MCF 10A (cell line): ENCODE measurements at regions not wholly inside any gene's neighbourhood (a gene's known extent, or its start where the extent isn't known, plus 50 kb on each side); places are given as distances from the start of the nearest gene placed in this dataset.

Experiments used
- BruUV-seq: library from RNA; stranded (reverse); fragments of 400-500 nt; replicated peaks from 2 replicates; lab custom pipeline; 2021; lab: Mats Ljungman, UMichigan
- CTCF ChIA-PET: fragments of 300-600 bp; sonication (Branson Sonifier 250); formaldehyde crosslinking; extraction: SDS; loops from one replicate; lab custom pipeline; 2021; ENCODE audit warnings: antibody characterized with exemption, inconsistent platforms; lab: Yijun Ruan, JAX
- POLR2A ChIA-PET: fragments of 300-600, 350-650 bp; sonication (Branson Sonifier 250); formaldehyde crosslinking; extraction: SDS; loops from one replicate; lab custom pipeline; 2020; ENCODE audit warnings: antibody characterized with exemption, inconsistent platforms; lab: Yijun Ruan, JAX
- DNase-seq: peaks from one replicate; pipeline ENCODE4 v3.0.0-alpha.2; 2018; ENCODE audit not compliant: unreplicated experiment
- H3K27ac Mint-ChIP-seq: one replicate; pipeline ENCODE4 v1.8.0; 2022; ENCODE audit warnings: mild to moderate bottlenecking, low read depth, mixed read lengths; ENCODE audit not compliant: unreplicated experiment
- H3K27me3 Mint-ChIP-seq: one replicate; pipeline ENCODE4 v1.8.0; 2022; ENCODE audit warnings: mixed read lengths; ENCODE audit not compliant: insufficient read depth, unreplicated experiment
- H3K36me3 Mint-ChIP-seq: one replicate; pipeline ENCODE4 v1.8.0; 2022; ENCODE audit warnings: mild to moderate bottlenecking, moderate library complexity, mixed read lengths; ENCODE audit not compliant: insufficient read depth, unreplicated experiment
- H3K4me1 Mint-ChIP-seq: one replicate; pipeline ENCODE4 v1.8.0; 2022; ENCODE audit warnings: mixed read lengths; ENCODE audit not compliant: insufficient read depth, unreplicated experiment
- H3K4me3 Mint-ChIP-seq: one replicate; pipeline ENCODE4 v1.8.0; 2022; ENCODE audit warnings: mild to moderate bottlenecking, moderate library complexity, mixed read lengths; ENCODE audit not compliant: unreplicated experiment
- H3K9me3 Mint-ChIP-seq: one replicate; pipeline ENCODE4 v1.8.0; 2022; ENCODE audit warnings: mixed read lengths; ENCODE audit not compliant: unreplicated experiment
- intact Hi-C: fragments of 100-400 bp; cut with micrococcal nuclease; formaldehyde crosslinking; loops from 2 replicates; pipeline ENCODE4 v1.14.1; 2022
- TF ChIP-seq, protein P1 (sequence below): fragments of 200-600 bp; IDR thresholded peaks from one replicate; pipeline ENCODE4 v1.8.0; 2022; ENCODE audit warnings: antibody characterized with exemption, mild to moderate bottlenecking; ENCODE audit not compliant: unreplicated experiment

DNA sequence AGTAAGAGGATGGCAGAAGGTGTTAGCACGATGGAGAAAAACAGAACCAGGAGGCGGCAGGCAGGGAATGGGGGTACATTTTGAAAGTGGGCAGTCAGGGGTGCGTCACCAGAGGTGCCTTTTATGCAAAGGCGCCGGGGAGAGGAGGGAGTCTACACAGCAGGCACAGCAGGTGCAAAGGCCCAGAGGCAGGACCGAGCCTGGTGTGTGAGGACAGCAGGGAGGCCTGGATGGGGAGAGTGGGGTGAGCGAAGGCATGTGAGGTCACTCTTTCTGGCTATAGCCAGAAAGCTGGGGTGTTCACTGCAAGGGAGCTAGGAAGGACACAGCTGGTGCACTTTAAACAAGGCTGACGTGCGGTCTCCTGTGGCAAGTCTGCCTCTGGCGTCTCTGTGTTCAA, 65.0 kb downstream of the NCOR2 start:
- ChIA-PET CTCF (interaction anchor here (0.6 to 2.7 kb wide), 3 partner anchors 101 to 269 kb away, joined by 3 to 7 read pairs (median 6); no protein-coding TSS in a partner anchor), POLR2A (interaction anchor here (1.3 to 2.4 kb wide), 2 partner anchors 16 to 64 kb away, joined by 3 to 7 read pairs; no protein-coding TSS in a partner anchor)
- no peak for DNase-seq
- H3K9me3 Mint-ChIP-seq, result no peaks in the 10 kb centered on the region
- TF ChIP-seq, protein P1, sequence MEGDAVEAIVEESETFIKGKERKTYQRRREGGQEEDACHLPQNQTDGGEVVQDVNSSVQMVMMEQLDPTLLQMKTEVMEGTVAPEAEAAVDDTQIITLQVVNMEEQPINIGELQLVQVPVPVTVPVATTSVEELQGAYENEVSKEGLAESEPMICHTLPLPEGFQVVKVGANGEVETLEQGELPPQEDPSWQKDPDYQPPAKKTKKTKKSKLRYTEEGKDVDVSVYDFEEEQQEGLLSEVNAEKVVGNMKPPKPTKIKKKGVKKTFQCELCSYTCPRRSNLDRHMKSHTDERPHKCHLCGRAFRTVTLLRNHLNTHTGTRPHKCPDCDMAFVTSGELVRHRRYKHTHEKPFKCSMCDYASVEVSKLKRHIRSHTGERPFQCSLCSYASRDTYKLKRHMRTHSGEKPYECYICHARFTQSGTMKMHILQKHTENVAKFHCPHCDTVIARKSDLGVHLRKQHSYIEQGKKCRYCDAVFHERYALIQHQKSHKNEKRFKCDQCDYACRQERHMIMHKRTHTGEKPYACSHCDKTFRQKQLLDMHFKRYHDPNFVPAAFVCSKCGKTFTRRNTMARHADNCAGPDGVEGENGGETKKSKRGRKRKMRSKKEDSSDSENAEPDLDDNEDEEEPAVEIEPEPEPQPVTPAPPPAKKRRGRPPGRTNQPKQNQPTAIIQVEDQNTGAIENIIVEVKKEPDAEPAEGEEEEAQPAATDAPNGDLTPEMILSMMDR, result no peak
- H3K4me3 Mint-ChIP-seq, result no peak overlapping the region
- H3K36me3 Mint-ChIP-seq, result peaks cover 29% of the 10 kb centered on the region
- no TSS peak for BruUV-seq
- H3K27me3 Mint-ChIP-seq, result no peaks in the 10 kb centered on the region
- peaks cover 54% of the 10 kb centered on the region for H3K4me1 Mint-ChIP-seq
- intact Hi-C loops, result loop anchor here (10.0 kb wide), 1 partner anchor 468 kb away; no protein-coding TSS in a partner anchor
- H3K27ac Mint-ChIP-seq, result no peak overlapping the region

DNA sequence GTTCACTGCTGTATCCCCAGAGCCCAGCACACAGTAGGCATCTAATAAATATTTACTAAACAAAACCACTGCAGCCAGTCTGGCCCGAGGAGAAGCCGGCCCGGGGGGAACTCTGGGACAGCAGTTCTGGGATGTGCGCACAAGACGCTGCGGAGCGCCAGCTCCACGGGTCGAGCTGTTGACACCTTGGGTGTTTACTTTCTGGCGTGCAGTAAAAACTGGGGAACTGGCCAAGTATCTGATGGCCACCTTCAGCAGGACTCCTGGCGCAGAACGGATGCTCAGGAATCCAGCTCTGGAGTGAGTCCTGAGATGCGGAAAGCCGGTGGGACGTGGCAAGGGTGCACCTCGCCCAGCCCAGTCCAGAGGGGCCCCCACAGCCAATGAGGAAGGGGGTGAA, 65.6 kb downstream of the NCOR2 start:
- H3K27ac Mint-ChIP-seq, result no peak overlapping the region
- ChIA-PET CTCF (interaction anchor here (0.6 to 1.4 kb wide), 3 partner anchors 101 to 270 kb away, joined by 3 to 6 read pairs (median 3); no protein-coding TSS in a partner anchor), POLR2A (interaction anchor here (1.3 kb wide), 2 partner anchors 15 to 64 kb away, joined by 3 read pairs; no protein-coding TSS in a partner anchor)
- peaks cover 56% of the 10 kb centered on the region for H3K4me1 Mint-ChIP-seq
- no peaks in the 10 kb centered on the region for H3K9me3 Mint-ChIP-seq
- no peak overlapping the region for H3K4me3 Mint-ChIP-seq
- H3K36me3 Mint-ChIP-seq, result peaks cover 29% of the 10 kb centered on the region
- TF ChIP-seq, protein P1, result no peak
- H3K27me3 Mint-ChIP-seq, result no peaks in the 10 kb centered on the region
- BruUV-seq, result no TSS peak
- no peak for DNase-seq
- intact Hi-C loops, result loop anchor here (10.0 kb wide), 1 partner anchor 467 kb away; no protein-coding TSS in a partner anchor

DNA sequence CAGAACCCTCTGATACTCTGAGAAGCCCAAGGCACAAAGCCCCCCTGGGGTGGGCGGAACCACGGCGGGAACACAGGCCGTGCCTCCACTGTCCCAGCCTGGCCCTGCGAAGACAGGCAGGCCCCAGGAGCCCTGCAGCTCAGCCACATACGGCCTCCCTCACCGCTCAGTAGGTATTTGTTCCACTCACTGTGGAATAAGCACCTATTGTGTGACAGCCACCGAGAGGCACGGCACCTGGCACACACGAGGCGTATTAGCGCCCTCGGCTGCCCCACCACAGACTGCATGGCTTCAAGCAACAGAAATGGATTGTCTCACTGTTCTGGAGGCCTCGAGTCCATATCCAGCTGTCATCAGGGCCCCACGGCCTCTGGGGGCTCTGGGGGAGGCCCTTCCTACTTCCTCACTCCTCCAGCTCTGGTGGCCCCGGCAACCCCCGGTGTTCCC, 66.3 kb downstream of the NCOR2 start:
- no peak overlapping the region for H3K27ac Mint-ChIP-seq
- BruUV-seq, result no TSS peak
- no peak for DNase-seq
- H3K4me1 Mint-ChIP-seq, result peaks cover 50% of the 10 kb centered on the region
- no peaks in the 10 kb centered on the region for H3K9me3 Mint-ChIP-seq
- intact Hi-C loops, result loop anchor here (10.0 kb wide), 1 partner anchor 466 kb away; no protein-coding TSS in a partner anchor
- no peak overlapping the region for H3K4me3 Mint-ChIP-seq
- POLR2A ChIA-PET, result interaction anchor here (1.0 to 1.3 kb wide), 2 partner anchors 9 to 16 kb away, joined by 3 read pairs; no protein-coding TSS in a partner anchor
- no peaks in the 10 kb centered on the region for H3K27me3 Mint-ChIP-seq
- H3K36me3 Mint-ChIP-seq, result peaks cover 22% of the 10 kb centered on the region
- TF ChIP-seq, protein P1, result no peak
- CTCF ChIA-PET, result interaction anchor here (0.7 kb wide), 1 partner anchor 113 kb away, joined by 3 read pairs; no protein-coding TSS in a partner anchor

DNA sequence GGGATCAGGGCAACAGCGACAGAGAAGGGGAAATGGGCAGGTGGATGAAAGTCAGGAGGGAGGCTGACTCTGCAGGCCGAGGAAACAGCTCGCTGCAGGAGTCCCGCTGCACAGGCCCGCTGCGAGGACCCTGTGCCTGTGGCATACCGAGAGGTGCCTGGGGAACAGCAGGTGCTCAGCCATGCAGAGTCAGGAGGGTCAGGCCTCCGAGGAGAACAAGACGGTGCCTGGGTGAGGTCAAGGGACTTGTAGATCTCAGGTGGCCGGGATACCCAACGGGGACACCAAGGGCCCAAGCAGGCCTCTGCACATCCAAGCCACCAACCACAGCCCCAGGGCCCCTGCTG, 67.5 kb downstream of the NCOR2 start:
- Mint-ChIP-seq H3K4me3 (peak overlapping the region; percentile 10), H3K27me3 (no peaks in the 10 kb centered on the region), H3K27ac (no peak overlapping the region), H3K9me3 (no peaks in the 10 kb centered on the region), H3K4me1 (peaks cover 40% of the 10 kb centered on the region), H3K36me3 (peaks cover 23% of the 10 kb centered on the region)
- TF ChIP-seq, protein P1, result no peak
- POLR2A ChIA-PET, result no interaction called here
- BruUV-seq, result no TSS peak
- DNase-seq, result no peak
- intact Hi-C loops, result loop anchor here (10.0 kb wide), 1 partner anchor 465 kb away; no protein-coding TSS in a partner anchor
- CTCF ChIA-PET, result interaction anchor here (0.5 to 0.6 kb wide), 2 partner anchors 256 to 463 kb away, joined by 3 read pairs; no protein-coding TSS in a partner anchor
